ENCODE measurements at regions not wholly inside any gene's neighbourhood (a gene's known extent, or its start where the extent isn't known, plus 50 kb on each side); places are given as distances from the start of the nearest gene placed in this dataset.

DNA sequence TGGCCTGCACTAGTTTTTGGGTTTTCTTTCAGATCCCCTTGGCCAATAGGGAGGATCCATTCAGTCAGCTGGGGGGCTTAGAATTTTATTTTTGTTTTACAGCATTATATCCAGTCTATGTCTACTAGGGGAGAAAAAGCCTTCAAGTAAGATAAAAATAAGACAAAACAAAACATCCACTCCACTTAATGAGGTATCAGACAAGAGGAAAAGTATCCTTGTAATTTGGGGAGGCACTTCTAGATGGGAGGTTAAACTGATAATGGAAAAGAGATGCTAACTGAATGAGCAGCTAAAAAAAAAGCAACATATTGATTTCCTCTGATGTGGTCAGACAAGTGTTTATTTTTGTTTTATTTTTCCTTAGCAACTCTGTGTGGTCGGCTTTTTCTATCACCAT lies 278.0 kb upstream of the ANO3 start:
- TF ChIP-seq, protein P1, sequence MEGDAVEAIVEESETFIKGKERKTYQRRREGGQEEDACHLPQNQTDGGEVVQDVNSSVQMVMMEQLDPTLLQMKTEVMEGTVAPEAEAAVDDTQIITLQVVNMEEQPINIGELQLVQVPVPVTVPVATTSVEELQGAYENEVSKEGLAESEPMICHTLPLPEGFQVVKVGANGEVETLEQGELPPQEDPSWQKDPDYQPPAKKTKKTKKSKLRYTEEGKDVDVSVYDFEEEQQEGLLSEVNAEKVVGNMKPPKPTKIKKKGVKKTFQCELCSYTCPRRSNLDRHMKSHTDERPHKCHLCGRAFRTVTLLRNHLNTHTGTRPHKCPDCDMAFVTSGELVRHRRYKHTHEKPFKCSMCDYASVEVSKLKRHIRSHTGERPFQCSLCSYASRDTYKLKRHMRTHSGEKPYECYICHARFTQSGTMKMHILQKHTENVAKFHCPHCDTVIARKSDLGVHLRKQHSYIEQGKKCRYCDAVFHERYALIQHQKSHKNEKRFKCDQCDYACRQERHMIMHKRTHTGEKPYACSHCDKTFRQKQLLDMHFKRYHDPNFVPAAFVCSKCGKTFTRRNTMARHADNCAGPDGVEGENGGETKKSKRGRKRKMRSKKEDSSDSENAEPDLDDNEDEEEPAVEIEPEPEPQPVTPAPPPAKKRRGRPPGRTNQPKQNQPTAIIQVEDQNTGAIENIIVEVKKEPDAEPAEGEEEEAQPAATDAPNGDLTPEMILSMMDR (IDR thresholded peaks at IDR 0.05) = no peak
- TF ChIP-seq GABPA (IDR thresholded peaks at IDR 0.05; ENCODE audit: low read depth) = no peak
- no peak for TF ChIP-seq CHD2 (IDR thresholded peaks at IDR 0.05; ENCODE audit: low read length, partially characterized antibody)
- TF ChIP-seq FOXJ3 (CRISPR knock-in tag; IDR thresholded peaks at IDR 0.05) = no peak
- no peak for TF ChIP-seq TAF1 (IDR thresholded peaks at IDR 0.05; ENCODE audit: borderline replicate concordance, low read depth, low read length)
- TF ChIP-seq TCF12 (IDR thresholded peaks at IDR 0.05) = no peak
- TF ChIP-seq YY1 (IDR thresholded peaks at IDR 0.05; ENCODE audit: low read depth) = no peak
- no peak for TF ChIP-seq EP300 (IDR thresholded peaks at IDR 0.05; ENCODE audit: borderline replicate concordance in 1 of 2, low read depth in 1 of 2, low read length in 1 of 2)
- TF ChIP-seq, protein P2, sequence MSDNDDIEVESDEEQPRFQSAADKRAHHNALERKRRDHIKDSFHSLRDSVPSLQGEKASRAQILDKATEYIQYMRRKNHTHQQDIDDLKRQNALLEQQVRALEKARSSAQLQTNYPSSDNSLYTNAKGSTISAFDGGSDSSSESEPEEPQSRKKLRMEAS (IDR thresholded peaks at IDR 0.05; ENCODE audit: low read depth) = no peak
- TF ChIP-seq NFIC (IDR thresholded peaks at IDR 0.05; ENCODE audit: borderline replicate concordance) = no peak

All from SK-N-SH (cell line).